ENCODE measurements at regions not wholly inside any gene's neighbourhood (a gene's known extent, or its start where the extent isn't known, plus 50 kb on each side); places are given as distances from the start of the nearest gene placed in this dataset.
"Not testable (repeated sequence)": the region's sequence is repeated elsewhere in the genome, so short reads cannot be mapped to it uniquely, and the experiment has no call there.

DNA sequence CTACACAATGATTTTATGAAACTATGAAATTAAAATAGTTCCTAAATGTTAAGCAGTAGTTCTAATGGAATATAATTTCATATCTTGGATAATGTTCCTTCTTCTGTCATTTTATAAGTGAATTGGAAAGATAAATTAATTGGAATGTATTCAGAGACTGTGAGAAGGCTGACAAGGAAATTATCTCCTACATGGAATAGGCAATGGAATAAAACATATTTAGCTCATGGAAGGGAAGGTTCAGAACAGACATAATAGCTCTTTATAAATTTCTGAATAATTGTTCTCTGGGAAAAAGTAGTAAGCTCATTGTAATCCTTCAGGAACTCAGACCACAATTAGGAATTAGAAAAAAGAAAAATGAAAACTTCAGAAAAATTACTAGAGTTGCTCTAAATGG lies 1172.3 kb upstream of the SORCS1 start:
- POLR2A ChIA-PET, result interaction anchor here (0.6 kb wide), 1 partner anchor 173 kb away, joined by 3 read pairs; no protein-coding TSS in a partner anchor
- Histone ChIP-seq H3K4me1 (ENCODE audit: control extremely low read depth in 1 of 4, control insufficient read depth in 4 of 4, insufficient read depth in 4 of 4, low read length in 3 of 4) (no peaks in the 10 kb centered on the region), H3K9me3 (ENCODE audit: control extremely low read depth in 1 of 5, control insufficient read depth in 4 of 5, insufficient read depth in 2 of 5, low read depth in 1 of 5, low read length in 4 of 5) (peaks cover 0 to 6% (median 0%) of the 10 kb centered on the region in 5 experiments), H3K27me3 (replicated peaks in 2 of 5; ENCODE audit: control insufficient read depth in 4 of 5, insufficient read depth in 5 of 5, low read length in 4 of 5) (no peaks in the 10 kb centered on the region), H3K36me3 (ENCODE audit: control insufficient read depth in 4 of 4, insufficient read depth in 4 of 4, low read length in 3 of 4) (no peaks in the 10 kb centered on the region), H3K4me3 (ENCODE audit: control insufficient read depth in 1 of 7, extremely low read depth in 1 of 7, insufficient read depth in 4 of 7, low read depth in 2 of 7, low read length in 6 of 7) (no peak overlapping the region), H3K27ac (ENCODE audit: insufficient read depth in 1 of 2, low read depth in 1 of 2, low read length in 2 of 2, poor library complexity in 1 of 2, severe bottlenecking in 2 of 2) (no peak overlapping the region)
- CTCF ChIA-PET, result interaction anchor here (0.9 kb wide), 1 partner anchor 47 kb away, joined by 4 read pairs; no protein-coding TSS in a partner anchor
- no peak for DNase-seq

DNA sequence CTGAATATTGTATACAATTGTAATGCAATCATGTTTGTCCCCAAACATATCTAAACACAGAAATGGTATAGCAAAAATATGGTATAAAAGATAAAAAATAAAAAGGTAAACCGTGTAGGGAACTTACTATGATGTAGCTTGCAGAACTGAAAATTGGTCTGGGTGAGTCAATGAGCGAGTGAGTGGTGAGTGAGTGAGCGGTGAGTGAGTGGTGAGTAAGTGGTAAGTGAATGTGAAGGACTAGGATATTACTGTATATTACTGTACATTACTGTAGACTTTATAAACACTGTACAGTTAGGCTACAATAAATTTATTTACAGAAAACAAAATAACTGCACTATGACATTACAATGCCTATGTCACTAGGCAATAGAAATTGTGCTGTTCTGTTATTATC lies 1163.2 kb upstream of the SORCS1 start:
- POLR2A ChIA-PET, result no interaction called here
- CTCF ChIA-PET, result no interaction called here
- DNase-seq, result no peak
- Histone ChIP-seq H3K27ac (ENCODE audit: insufficient read depth in 1 of 2, low read depth in 1 of 2, low read length in 2 of 2, poor library complexity in 1 of 2, severe bottlenecking in 2 of 2) (no peak overlapping the region), H3K36me3 (ENCODE audit: control insufficient read depth in 4 of 4, insufficient read depth in 4 of 4, low read length in 3 of 4) (no peaks in the 10 kb centered on the region), H3K27me3 (replicated peaks in 2 of 5; ENCODE audit: control insufficient read depth in 4 of 5, insufficient read depth in 5 of 5, low read length in 4 of 5) (no peaks in the 10 kb centered on the region), H3K4me3 (ENCODE audit: control insufficient read depth in 1 of 7, extremely low read depth in 1 of 7, insufficient read depth in 4 of 7, low read depth in 2 of 7, low read length in 6 of 7) (no peak overlapping the region), H3K9me3 (ENCODE audit: control extremely low read depth in 1 of 5, control insufficient read depth in 4 of 5, insufficient read depth in 2 of 5, low read depth in 1 of 5, low read length in 4 of 5) (peaks cover 0 to 2% (median 0%) of the 10 kb centered on the region in 5 experiments), H3K4me1 (ENCODE audit: control extremely low read depth in 1 of 4, control insufficient read depth in 4 of 4, insufficient read depth in 4 of 4, low read length in 3 of 4) (no peaks in the 10 kb centered on the region)
- WGBS (ENCODE audit: insufficient coverage), result 100% methylated on average over 1 of the region's 3 CpGs

DNA sequence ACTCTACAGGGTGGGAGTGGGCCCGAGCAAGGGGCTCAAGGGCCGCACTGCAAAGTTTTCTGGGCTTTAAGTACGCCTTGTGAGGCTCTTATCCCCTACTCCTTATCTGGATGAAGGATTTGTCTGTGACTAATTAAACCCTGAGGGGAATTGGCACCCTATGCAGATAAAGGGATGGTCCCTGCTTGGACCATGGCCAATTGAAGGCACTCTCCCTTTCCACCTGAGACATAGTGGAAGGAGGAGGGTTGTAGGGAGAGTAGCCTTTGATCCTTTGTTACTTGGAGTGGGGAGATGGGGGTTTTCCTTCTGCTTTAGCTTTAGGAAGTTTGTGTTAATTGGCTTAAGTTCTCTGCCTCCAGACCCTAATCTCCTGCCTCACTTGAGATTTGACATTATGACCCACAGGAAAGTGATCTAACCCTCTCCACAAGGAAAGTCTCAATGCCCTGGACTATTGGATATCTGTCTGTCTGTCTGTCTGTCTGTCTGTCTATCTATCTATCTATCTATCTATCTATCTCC lies 1158.8 kb upstream of the SORCS1 start:
- CTCF ChIA-PET, result no interaction called here
- 83% methylated on average over 1 of the region's 3 CpGs for WGBS (ENCODE audit: insufficient coverage)
- DNase-seq, result no peak
- Histone ChIP-seq H3K27me3 (replicated peaks in 2 of 5; ENCODE audit: control insufficient read depth in 4 of 5, insufficient read depth in 5 of 5, low read length in 4 of 5) (no peaks in the 10 kb centered on the region), H3K9me3 (ENCODE audit: control extremely low read depth in 1 of 5, control insufficient read depth in 4 of 5, insufficient read depth in 2 of 5, low read depth in 1 of 5, low read length in 4 of 5) (no peaks in the 10 kb centered on the region), H3K27ac (ENCODE audit: insufficient read depth in 1 of 2, low read depth in 1 of 2, low read length in 2 of 2, poor library complexity in 1 of 2, severe bottlenecking in 2 of 2) (no peak overlapping the region), H3K36me3 (ENCODE audit: control insufficient read depth in 4 of 4, insufficient read depth in 4 of 4, low read length in 3 of 4) (no peaks in the 10 kb centered on the region), H3K4me3 (ENCODE audit: control insufficient read depth in 1 of 7, extremely low read depth in 1 of 7, insufficient read depth in 4 of 7, low read depth in 2 of 7, low read length in 6 of 7) (no peak overlapping the region), H3K4me1 (ENCODE audit: control extremely low read depth in 1 of 4, control insufficient read depth in 4 of 4, insufficient read depth in 4 of 4, low read length in 3 of 4) (no peaks in the 10 kb centered on the region)
- POLR2A ChIA-PET, result no interaction called here

DNA sequence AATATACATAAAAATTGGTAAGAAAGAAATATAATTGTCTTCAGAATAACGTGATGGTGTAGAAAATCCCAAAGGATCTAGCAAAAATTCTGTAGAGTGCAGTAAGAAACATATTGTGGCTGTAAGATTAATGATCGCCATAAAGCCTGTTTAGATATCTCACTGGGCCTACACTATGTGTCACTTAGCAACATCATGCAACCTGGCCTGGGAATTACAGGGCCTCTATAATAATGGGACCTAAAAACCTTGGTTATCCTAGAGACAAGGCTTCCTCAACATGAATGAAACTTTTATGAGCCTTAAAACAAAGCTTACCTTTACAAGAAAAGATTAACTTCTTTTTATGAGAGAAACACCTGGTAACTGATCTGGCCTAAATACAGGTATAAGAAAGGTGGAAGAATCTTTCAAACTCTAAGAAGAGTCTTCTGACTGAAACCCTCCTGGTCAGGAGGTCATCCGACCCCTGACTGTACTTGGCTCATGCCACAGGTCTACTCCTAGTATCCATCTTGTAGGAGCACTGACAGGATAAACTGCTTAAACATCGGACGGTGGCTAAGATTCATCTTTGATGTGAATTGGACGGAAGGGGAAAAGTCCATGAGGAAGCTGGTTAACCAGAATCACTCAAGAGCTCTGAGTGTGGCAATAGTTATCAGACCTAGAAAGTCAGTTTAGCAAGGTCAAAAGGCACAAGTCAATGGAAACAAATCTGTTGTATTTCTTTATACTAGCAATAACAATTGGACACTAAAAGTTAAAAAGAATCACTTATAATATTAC lies 1155.1 kb upstream of the SORCS1 start:
- Histone ChIP-seq H3K36me3 (ENCODE audit: control insufficient read depth in 4 of 4, insufficient read depth in 4 of 4, low read length in 3 of 4) (no peaks in the 10 kb centered on the region), H3K27me3 (replicated peaks in 2 of 5; ENCODE audit: control insufficient read depth in 4 of 5, insufficient read depth in 5 of 5, low read length in 4 of 5) (no peaks in the 10 kb centered on the region), H3K9me3 (ENCODE audit: control extremely low read depth in 1 of 5, control insufficient read depth in 4 of 5, insufficient read depth in 2 of 5, low read depth in 1 of 5, low read length in 4 of 5) (no peaks in the 10 kb centered on the region), H3K4me1 (ENCODE audit: control extremely low read depth in 1 of 4, control insufficient read depth in 4 of 4, insufficient read depth in 4 of 4, low read length in 3 of 4) (no peaks in the 10 kb centered on the region), H3K4me3 (ENCODE audit: control insufficient read depth in 1 of 7, extremely low read depth in 1 of 7, insufficient read depth in 4 of 7, low read depth in 2 of 7, low read length in 6 of 7) (no peak overlapping the region), H3K27ac (ENCODE audit: insufficient read depth in 1 of 2, low read depth in 1 of 2, low read length in 2 of 2, poor library complexity in 1 of 2, severe bottlenecking in 2 of 2) (no peak overlapping the region)
- DNase-seq, result no peak
- 71% methylated on average over 3 of the region's 6 CpGs for WGBS (ENCODE audit: insufficient coverage)
- ChIA-PET CTCF (no interaction called here), POLR2A (no interaction called here)

DNA sequence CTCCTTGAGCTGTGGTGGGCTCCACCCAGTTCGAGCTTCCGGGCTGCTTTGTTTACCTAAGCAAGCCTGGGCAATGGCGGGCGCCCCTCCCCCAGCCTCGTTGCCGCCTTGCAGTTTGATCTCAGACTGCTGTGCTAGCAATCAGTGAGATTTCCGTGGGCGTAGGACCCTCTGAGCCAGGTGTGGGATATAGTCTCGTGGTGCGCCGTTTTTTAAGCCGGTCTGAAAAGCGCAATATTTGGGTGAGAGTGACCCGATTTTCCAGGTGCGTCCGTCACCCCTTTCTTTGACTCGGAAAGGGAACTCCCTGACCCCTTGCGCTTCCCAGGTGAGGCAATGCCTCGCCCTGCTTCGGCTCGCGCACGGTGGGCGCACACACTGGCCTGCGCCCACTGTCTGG lies 1151.1 kb upstream of the SORCS1 start:
- H3K9me3 ChIP-seq (ENCODE audit: control extremely low read depth in 1 of 5, control insufficient read depth in 4 of 5, insufficient read depth in 2 of 5, low read depth in 1 of 5, low read length in 4 of 5); H3K27ac ChIP-seq (ENCODE audit: insufficient read depth in 1 of 2, low read depth in 1 of 2, low read length in 2 of 2, poor library complexity in 1 of 2, severe bottlenecking in 2 of 2); DNase-seq; CTCF ChIA-PET; H3K27me3 ChIP-seq (replicated peaks in 2 of 5; ENCODE audit: control insufficient read depth in 4 of 5, insufficient read depth in 5 of 5, low read length in 4 of 5); POLR2A ChIA-PET; H3K36me3 ChIP-seq (ENCODE audit: control insufficient read depth in 4 of 4, insufficient read depth in 4 of 4, low read length in 3 of 4); H3K4me1 ChIP-seq (ENCODE audit: control extremely low read depth in 1 of 4, control insufficient read depth in 4 of 4, insufficient read depth in 4 of 4, low read length in 3 of 4): not testable (repeated sequence)
- H3K4me3 ChIP-seq (ENCODE audit: control insufficient read depth in 1 of 7, extremely low read depth in 1 of 7, insufficient read depth in 4 of 7, low read depth in 2 of 7, low read length in 6 of 7), result peak overlapping the region in 1 of 7 experiments; percentile 4
- WGBS (ENCODE audit: insufficient coverage), result no CpG with 5 or more reads among the region's 25 CpGs

DNA sequence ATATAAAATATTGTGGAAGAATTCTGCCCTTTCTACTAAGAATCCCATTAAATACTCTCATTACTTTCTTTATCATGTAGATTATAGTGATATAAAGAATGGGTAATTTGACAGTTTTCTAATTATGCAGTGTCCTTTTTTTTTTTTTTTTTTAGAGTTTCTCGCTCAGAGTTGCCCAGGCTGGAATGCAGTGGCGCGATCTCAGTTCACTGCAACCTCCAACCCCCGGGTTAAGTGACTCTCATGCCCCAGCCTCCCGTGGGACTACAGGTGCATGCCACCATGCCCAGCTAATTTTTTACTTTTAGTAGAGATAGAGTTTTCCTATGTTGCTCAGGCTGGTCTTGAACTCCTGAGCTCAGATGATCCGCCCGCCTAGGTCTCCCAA lies 1143.4 kb upstream of the SORCS1 start:
- Histone ChIP-seq H3K4me3 (ENCODE audit: control insufficient read depth in 1 of 7, extremely low read depth in 1 of 7, insufficient read depth in 4 of 7, low read depth in 2 of 7, low read length in 6 of 7) (no peak overlapping the region), H3K4me1 (ENCODE audit: control extremely low read depth in 1 of 4, control insufficient read depth in 4 of 4, insufficient read depth in 4 of 4, low read length in 3 of 4) (no peaks in the 10 kb centered on the region), H3K36me3 (ENCODE audit: control insufficient read depth in 4 of 4, insufficient read depth in 4 of 4, low read length in 3 of 4) (no peaks in the 10 kb centered on the region), H3K27me3 (replicated peaks in 2 of 5; ENCODE audit: control insufficient read depth in 4 of 5, insufficient read depth in 5 of 5, low read length in 4 of 5) (no peaks in the 10 kb centered on the region), H3K27ac (ENCODE audit: insufficient read depth in 1 of 2, low read depth in 1 of 2, low read length in 2 of 2, poor library complexity in 1 of 2, severe bottlenecking in 2 of 2) (no peak overlapping the region), H3K9me3 (ENCODE audit: control extremely low read depth in 1 of 5, control insufficient read depth in 4 of 5, insufficient read depth in 2 of 5, low read depth in 1 of 5, low read length in 4 of 5) (no peaks in the 10 kb centered on the region)
- ChIA-PET CTCF (no interaction called here), POLR2A (no interaction called here)
- DNase-seq, result no peak
- WGBS (ENCODE audit: insufficient coverage), result 94% methylated on average over 3 of the region's 7 CpGs

DNA sequence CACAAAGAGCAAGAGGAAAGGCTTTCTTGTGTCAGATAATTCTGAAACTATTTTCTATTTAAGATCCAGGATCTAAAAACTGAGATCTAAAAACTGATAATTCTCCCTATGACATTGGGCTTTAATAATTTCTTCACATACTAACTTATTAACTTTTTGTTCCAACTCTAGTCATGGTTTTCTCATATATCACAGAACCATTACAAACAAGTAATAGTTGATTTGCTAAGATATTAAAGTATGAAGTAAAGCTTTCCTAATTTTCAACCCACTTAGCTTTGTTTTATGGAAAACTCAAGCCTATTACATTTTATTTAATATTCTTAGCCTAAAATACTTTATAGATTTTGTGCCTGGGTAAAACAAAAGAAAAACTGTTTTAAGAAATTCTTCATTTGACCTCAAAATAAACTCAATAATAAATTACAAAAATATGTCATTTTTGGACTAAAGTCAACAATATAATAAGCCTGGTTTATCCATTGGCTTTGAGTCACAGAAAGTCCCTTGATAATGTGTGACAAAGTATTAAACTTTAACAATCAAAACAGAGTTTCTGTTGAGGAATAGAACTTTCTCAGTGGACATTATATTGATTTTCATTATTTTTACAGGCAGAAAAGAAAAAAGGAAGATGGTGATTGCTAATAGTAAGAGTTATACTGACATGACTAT lies 1142.9 kb upstream of the SORCS1 start:
- Histone ChIP-seq H3K4me1 (ENCODE audit: control extremely low read depth in 1 of 4, control insufficient read depth in 4 of 4, insufficient read depth in 4 of 4, low read length in 3 of 4) (no peaks in the 10 kb centered on the region), H3K27me3 (replicated peaks in 2 of 5; ENCODE audit: control insufficient read depth in 4 of 5, insufficient read depth in 5 of 5, low read length in 4 of 5) (no peaks in the 10 kb centered on the region), H3K9me3 (ENCODE audit: control extremely low read depth in 1 of 5, control insufficient read depth in 4 of 5, insufficient read depth in 2 of 5, low read depth in 1 of 5, low read length in 4 of 5) (no peaks in the 10 kb centered on the region), H3K27ac (ENCODE audit: insufficient read depth in 1 of 2, low read depth in 1 of 2, low read length in 2 of 2, poor library complexity in 1 of 2, severe bottlenecking in 2 of 2) (no peak overlapping the region), H3K36me3 (ENCODE audit: control insufficient read depth in 4 of 4, insufficient read depth in 4 of 4, low read length in 3 of 4) (no peaks in the 10 kb centered on the region), H3K4me3 (ENCODE audit: control insufficient read depth in 1 of 7, extremely low read depth in 1 of 7, insufficient read depth in 4 of 7, low read depth in 2 of 7, low read length in 6 of 7) (no peak overlapping the region)
- no peak for DNase-seq
- ChIA-PET CTCF (no interaction called here), POLR2A (no interaction called here)

Data from common myeloid progenitor, CD34-positive (primary cell).